ENCODE measurements at regions not wholly inside any gene's neighbourhood (a gene's known extent, or its start where the extent isn't known, plus 50 kb on each side); places are given as distances from the start of the nearest gene placed in this dataset.

- no peak for TF ChIP-seq EZH2 (IDR thresholded peaks at IDR 0.05; ENCODE audit: borderline replicate concordance, insufficient read depth, low read depth, low read length, poor library complexity, severe bottlenecking)
- TF ChIP-seq, protein P1, sequence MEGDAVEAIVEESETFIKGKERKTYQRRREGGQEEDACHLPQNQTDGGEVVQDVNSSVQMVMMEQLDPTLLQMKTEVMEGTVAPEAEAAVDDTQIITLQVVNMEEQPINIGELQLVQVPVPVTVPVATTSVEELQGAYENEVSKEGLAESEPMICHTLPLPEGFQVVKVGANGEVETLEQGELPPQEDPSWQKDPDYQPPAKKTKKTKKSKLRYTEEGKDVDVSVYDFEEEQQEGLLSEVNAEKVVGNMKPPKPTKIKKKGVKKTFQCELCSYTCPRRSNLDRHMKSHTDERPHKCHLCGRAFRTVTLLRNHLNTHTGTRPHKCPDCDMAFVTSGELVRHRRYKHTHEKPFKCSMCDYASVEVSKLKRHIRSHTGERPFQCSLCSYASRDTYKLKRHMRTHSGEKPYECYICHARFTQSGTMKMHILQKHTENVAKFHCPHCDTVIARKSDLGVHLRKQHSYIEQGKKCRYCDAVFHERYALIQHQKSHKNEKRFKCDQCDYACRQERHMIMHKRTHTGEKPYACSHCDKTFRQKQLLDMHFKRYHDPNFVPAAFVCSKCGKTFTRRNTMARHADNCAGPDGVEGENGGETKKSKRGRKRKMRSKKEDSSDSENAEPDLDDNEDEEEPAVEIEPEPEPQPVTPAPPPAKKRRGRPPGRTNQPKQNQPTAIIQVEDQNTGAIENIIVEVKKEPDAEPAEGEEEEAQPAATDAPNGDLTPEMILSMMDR (IDR thresholded peaks at IDR 0.05), result no peak
Measured at GRCh38 chr2:105546628-105546974, 147.8 kb upstream of the FHL2 start.
